Chondrocyte (in vitro differentiated cells): ENCODE measurements at regions not wholly inside any gene's neighbourhood (a gene's known extent, or its start where the extent isn't known, plus 50 kb on each side); places are given as distances from the start of the nearest gene placed in this dataset.

Experiments used
- DNase-seq: peaks from one replicate; pipeline ENCODE4 v3.0.0; 2021; ENCODE audit warnings: mixed read lengths, low spot score
- H3K27ac Mint-ChIP-seq: one replicate; pipeline ENCODE4 v1.8.0; 2021; ENCODE audit warnings: mild to moderate bottlenecking, moderate library complexity, mixed read lengths; ENCODE audit not compliant: unreplicated experiment
- H3K27me3 Mint-ChIP-seq: 2 replicates; pipeline ENCODE4 v1.8.0; 2021; ENCODE audit warnings: low read depth, mixed read lengths
- H3K36me3 Mint-ChIP-seq: 2 replicates; pipeline ENCODE4 v1.8.0; 2021; ENCODE audit warnings: low read depth, mixed read lengths
- H3K4me1 Mint-ChIP-seq: 2 replicates; pipeline ENCODE4 v1.8.0; 2021; ENCODE audit warnings: low read depth, mild to moderate bottlenecking, mixed read lengths
- H3K4me3 Mint-ChIP-seq: one replicate; pipeline ENCODE4 v1.8.0; 2021; ENCODE audit warnings: mild to moderate bottlenecking, moderate library complexity, mixed read lengths; ENCODE audit not compliant: unreplicated experiment
- H3K9me3 Mint-ChIP-seq: 2 replicates; pipeline ENCODE4 v1.8.0; 2021; ENCODE audit warnings: low read depth, mixed read lengths
- CTCF ChIP-seq: fragments of 200-600 bp; sonication (generic); IDR thresholded peaks from 2 replicates; pipeline ENCODE4 v1.5.0; 2021; ENCODE audit warnings: antibody characterized with exemption, mild to moderate bottlenecking, moderate library complexity

GRCh38 chr13:80782441-80782840 is 441.5 kb upstream of the SPRY2 start:
- Mint-ChIP-seq H3K4me3 (no peak overlapping the region), H3K4me1 (peaks cover 25% of the 10 kb centered on the region), H3K9me3 (no peaks in the 10 kb centered on the region), H3K36me3 (no peaks in the 10 kb centered on the region), H3K27me3 (no peaks in the 10 kb centered on the region), H3K27ac (no peak overlapping the region)
- TF ChIP-seq CTCF = no peak
- DNase-seq = no peak

DNA sequence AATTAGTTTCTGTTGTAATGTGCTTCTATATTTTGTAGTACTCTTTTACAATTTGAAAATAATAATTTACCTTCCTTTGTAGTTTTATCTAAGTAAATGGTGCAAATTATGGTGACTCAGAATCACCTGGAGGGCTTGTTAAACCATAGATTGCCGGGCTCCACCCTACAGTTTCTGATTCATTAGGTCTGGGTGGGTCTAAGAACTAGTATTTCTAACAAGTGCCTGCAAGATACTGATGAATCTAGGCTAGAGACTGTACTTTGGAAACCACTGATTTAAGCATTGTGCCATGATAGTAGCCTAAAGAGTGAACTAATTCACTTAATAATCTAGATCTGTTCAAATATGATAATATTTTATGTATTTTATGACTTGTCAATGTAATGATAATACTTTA is 437.4 kb upstream of the SPRY2 start:
- DNase-seq = no peak
- no peak for TF ChIP-seq CTCF
- Mint-ChIP-seq H3K27ac (no peak overlapping the region), H3K4me1 (peaks cover 20% of the 10 kb centered on the region), H3K4me3 (no peak overlapping the region), H3K36me3 (no peaks in the 10 kb centered on the region), H3K9me3 (no peaks in the 10 kb centered on the region), H3K27me3 (no peaks in the 10 kb centered on the region)

- no peak for DNase-seq
- no peak overlapping the region for H3K27ac Mint-ChIP-seq
- no peak overlapping the region for H3K4me3 Mint-ChIP-seq
- no peaks in the 10 kb centered on the region for H3K36me3 Mint-ChIP-seq
- no peaks in the 10 kb centered on the region for H3K27me3 Mint-ChIP-seq
- H3K9me3 Mint-ChIP-seq = peaks cover 3% of the 10 kb centered on the region
- peaks cover 32% of the 10 kb centered on the region for H3K4me1 Mint-ChIP-seq
- TF ChIP-seq CTCF = no peak
These were observed 416.8 kb upstream of the SPRY2 start for GRCh38 chr13:80757694-80758093.

- no peak overlapping the region for H3K27ac Mint-ChIP-seq
- H3K27me3 Mint-ChIP-seq = no peaks in the 10 kb centered on the region
- H3K4me1 Mint-ChIP-seq = peaks cover 32% of the 10 kb centered on the region
- DNase-seq = no peak
- H3K4me3 Mint-ChIP-seq = no peak overlapping the region
- TF ChIP-seq CTCF = no peak
- H3K9me3 Mint-ChIP-seq = peaks cover 3% of the 10 kb centered on the region
- H3K36me3 Mint-ChIP-seq = no peaks in the 10 kb centered on the region
These were observed 415.0 kb upstream of the SPRY2 start for GRCh38 chr13:80755910-80756309.

- H3K9me3 Mint-ChIP-seq = peaks cover 3% of the 10 kb centered on the region
- no peaks in the 10 kb centered on the region for H3K36me3 Mint-ChIP-seq
- H3K4me1 Mint-ChIP-seq = peaks cover 32% of the 10 kb centered on the region
- H3K27ac Mint-ChIP-seq = no peak overlapping the region
- no peaks in the 10 kb centered on the region for H3K27me3 Mint-ChIP-seq
- H3K4me3 Mint-ChIP-seq = no peak overlapping the region
- no peak for TF ChIP-seq CTCF
- no peak for DNase-seq
These were observed 413.5 kb upstream of the SPRY2 start for GRCh38 chr13:80754441-80754840.
